ENCODE measurements at regions not wholly inside any gene's neighbourhood (a gene's known extent, or its start where the extent isn't known, plus 50 kb on each side); places are given as distances from the start of the nearest gene placed in this dataset.

- TF ChIP-seq POLR2A (IDR thresholded peaks at IDR 0.05; ENCODE audit: extremely low read depth, insufficient read length) (no peak), CTCF (IDR thresholded peaks at IDR 0.05; ENCODE audit: low read depth, low read length) (no peak), MAX (IDR thresholded peaks at IDR 0.05; ENCODE audit: low read depth, low read length) (no peak)
These were observed 110.1 kb downstream of the LLPH start for GRCh38 chr12:66020481-66020880.
